Hepatocyte (in vitro differentiated cells): ENCODE measurements at regions not wholly inside any gene's neighbourhood (a gene's known extent, or its start where the extent isn't known, plus 50 kb on each side); places are given as distances from the start of the nearest gene placed in this dataset.

Experiments
- EZH2 ChIP-seq: fragments of 200-600 bp; sonication (generic); IDR thresholded peaks from 2 replicates; pipeline ENCODE4 v1.6.1; 2016; ENCODE audit warnings: antibody characterized with exemption, mild to moderate bottlenecking, borderline replicate concordance
- TF ChIP-seq, protein P1 (sequence below): fragments of 200-600 bp; sonication (generic); IDR thresholded peaks from 2 replicates; pipeline ENCODE4 v1.5.1; 2016; ENCODE audit warnings: antibody characterized with exemption, mild to moderate bottlenecking; ENCODE audit not compliant: poor library complexity

DNA sequence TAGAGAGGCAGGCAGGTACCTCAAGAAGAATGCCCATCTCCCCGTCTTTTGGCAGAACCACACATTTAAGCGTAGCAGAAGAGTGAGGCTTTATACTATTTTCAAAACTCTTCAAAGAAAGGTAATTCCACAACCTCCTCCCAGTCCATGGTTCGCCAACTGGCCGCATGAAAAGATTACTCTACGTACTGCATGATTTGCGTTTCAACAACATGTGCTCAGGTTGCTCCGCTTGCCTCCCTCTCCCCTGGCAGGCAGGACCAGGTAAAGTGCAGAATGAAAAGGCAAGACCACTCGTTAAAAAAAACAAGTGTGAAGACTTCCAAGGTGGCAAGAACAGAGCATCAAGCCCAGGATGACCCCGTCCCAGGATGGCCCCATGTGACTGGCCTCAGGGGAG is 143.7 kb downstream of the SP3 start:
- TF ChIP-seq EZH2: no peak
- TF ChIP-seq, protein P1, sequence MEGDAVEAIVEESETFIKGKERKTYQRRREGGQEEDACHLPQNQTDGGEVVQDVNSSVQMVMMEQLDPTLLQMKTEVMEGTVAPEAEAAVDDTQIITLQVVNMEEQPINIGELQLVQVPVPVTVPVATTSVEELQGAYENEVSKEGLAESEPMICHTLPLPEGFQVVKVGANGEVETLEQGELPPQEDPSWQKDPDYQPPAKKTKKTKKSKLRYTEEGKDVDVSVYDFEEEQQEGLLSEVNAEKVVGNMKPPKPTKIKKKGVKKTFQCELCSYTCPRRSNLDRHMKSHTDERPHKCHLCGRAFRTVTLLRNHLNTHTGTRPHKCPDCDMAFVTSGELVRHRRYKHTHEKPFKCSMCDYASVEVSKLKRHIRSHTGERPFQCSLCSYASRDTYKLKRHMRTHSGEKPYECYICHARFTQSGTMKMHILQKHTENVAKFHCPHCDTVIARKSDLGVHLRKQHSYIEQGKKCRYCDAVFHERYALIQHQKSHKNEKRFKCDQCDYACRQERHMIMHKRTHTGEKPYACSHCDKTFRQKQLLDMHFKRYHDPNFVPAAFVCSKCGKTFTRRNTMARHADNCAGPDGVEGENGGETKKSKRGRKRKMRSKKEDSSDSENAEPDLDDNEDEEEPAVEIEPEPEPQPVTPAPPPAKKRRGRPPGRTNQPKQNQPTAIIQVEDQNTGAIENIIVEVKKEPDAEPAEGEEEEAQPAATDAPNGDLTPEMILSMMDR: no peak
